Heart right ventricle (tissue), 16 donors: ENCODE measurements at regions not wholly inside any gene's neighbourhood (a gene's known extent, or its start where the extent isn't known, plus 50 kb on each side); places are given as distances from the start of the nearest gene placed in this dataset.
A peak's percentile ranks its signal among the peaks of the same experiment; 100 is the strongest.

Experiments used
- ATAC-seq, 8 donors: fragments of 200-7000 bp; cut with Tn5 transposase; one replicate each; pipeline ENCODE4 v1.9.1; 2020; ENCODE audit warnings: mild to moderate bottlenecking in 8 of 8, moderate library complexity in 8 of 8, moderate number of reproducible peaks in 1 of 8
- DNase-seq, 2 donors: peaks; one replicate each; pipeline ENCODE4 v3.0.0-alpha.2; 2020
- H3K27ac ChIP-seq, 10 donors: fragments of 200-600 bp; sonication (generic) in 2 of 10; one replicate each; pipeline versions ENCODE4 v1.5.0 to v1.8.0; 2020 to 2022; ENCODE audit warnings: mild to moderate bottlenecking in 3 of 10
- H3K27me3 ChIP-seq, 7 donors: fragments of 200-600 bp; one replicate each; pipeline ENCODE4 v1.8.0; 2021 to 2022; ENCODE audit warnings: mild to moderate bottlenecking in 2 of 7
- H3K36me3 ChIP-seq, 9 donors: fragments of 200-600 bp; sonication (generic) in 1 of 9; one replicate each; pipeline versions ENCODE4 v1.5.0 to v1.8.0; 2020 to 2022; ENCODE audit warnings: mild to moderate bottlenecking in 2 of 9
- H3K4me1 ChIP-seq, 9 donors: fragments of 200-600 bp; sonication (generic) in 1 of 9; one replicate each; pipeline versions ENCODE4 v1.5.0 to v1.8.0; 2020 to 2022; ENCODE audit warnings: mild to moderate bottlenecking in 4 of 9
- H3K4me3 ChIP-seq, 10 donors: fragments of 200-600 bp; sonication (generic) in 2 of 10; one replicate each; pipeline versions ENCODE4 v1.5.0 to v1.8.0; 2020 to 2022; ENCODE audit warnings: mild to moderate bottlenecking in 7 of 10, moderate library complexity in 2 of 10
- H3K9me3 ChIP-seq, 11 donors: fragments of 200-600 bp in 10 of 11; sonication (generic) in 2 of 11; one replicate each; pipeline versions ENCODE4 v1.5.0 to v1.8.0; 2013 to 2022; ENCODE audit warnings: mild to moderate bottlenecking in 2 of 11, control low read depth in 1 of 11, moderate library complexity in 1 of 11
- CTCF ChIP-seq, 9 donors: fragments of 200-600 bp; sonication (generic) in 2 of 9; IDR thresholded peaks; one replicate each; pipeline versions ENCODE4 v1.5.0 to v1.8.0; 2021 to 2022; ENCODE audit warnings: antibody characterized with exemption in 9 of 9, mild to moderate bottlenecking in 5 of 9, moderate library complexity in 1 of 9
- WGBS, 2 donors: extraction: QIAGEN DNeasy Blood & Tissue Kit; methylation state at CpG; one replicate each; pipeline ENCODE4 v1.1.7; 2013; ENCODE audit warnings: inconsistent platforms in 1 of 2; 5-methylcytosine and 5-hydroxymethylcytosine counted together
- intact Hi-C, 10 donors: fragments of 100-400 bp; cut with DNase I; formaldehyde crosslinking; loops; one replicate each; pipeline versions ENCODE4 v1.11.1 to v1.14.2; 2022
- donor health status: Arrhythmogenic right ventricular cardiomyopathy.
- donor health status: ischemic (EF 13 %, LVEDD 7.1; RV severe dilation, severe dysfunction).
- donor health status: healthy with polysubstance abuse.
- donor health status: DM: no; HTN: yes; CAD: no.
- donor health status: DM: no; HTN: no; CAD: no.
- donor health status: ischemic (EF 25% LVEDD 6.9; RV normal size, moderate dysfunction).
- donor health status: ischemic (EF 25% LVEDD 5.7; RV mildly dilated, moderate dysfunction).
- donor health status: healthy.
- donor health status: DM: yes; HTN: yes; CAD: no.
- donor health status: Ischemic cardiomyopathy.
- donor health status: ischemic (EF 35%, LVEDD 5.7; RV mildly dilated, moderate dysfunction).
- donor health status: nonischemic (EF 11% LVEDD 7.7; RV severe dilation, severe dysfunction).
- donor health status: DM: yes; HTN: yes; CAD: no.
- donor health status: PGD.
- donor health status: ischemic (EF 29% LVEDD 5.4; RV normal size, mild dysfunction).
- donor health status: nonischemic (EF 23%, LVEDD 6.1; RV moderate dilation, normal function).

- TF ChIP-seq CTCF (IDR thresholded peaks at IDR 0.05), result no peak
- intact Hi-C loops, result loop anchor here in 2 of 10 donors (10.0 kb wide), 2 partner anchors 52 to 62 kb away; partner anchors contain the start of gene JADE2 (in 1 of the 2)
- peak overlapping the region in 1 of 10 donors; percentile 25 for H3K27ac ChIP-seq
- no peak for ATAC-seq
- WGBS, 2 donors, result 98 to 99% methylated on average over 7 of the region's 7 CpGs
- no peaks in the 10 kb centered on the region for H3K36me3 ChIP-seq
- H3K27me3 ChIP-seq, result no peaks in the 10 kb centered on the region
- H3K4me1 ChIP-seq, result peaks cover 19 to 50% (median 43%) of the 10 kb centered on the region in 9 donors
- DNase-seq, result no peak
- H3K9me3 ChIP-seq, result no peaks in the 10 kb centered on the region
- no peak overlapping the region for H3K4me3 ChIP-seq
Measured at GRCh38 chr5:134463176-134463720, 51.6 kb upstream of the CDKN2AIPNL start.

GRCh38 chr5:134462761-134463160 lies 51.1 kb upstream of the CDKN2AIPNL start:
- Histone ChIP-seq H3K9me3 (no peaks in the 10 kb centered on the region), H3K4me3 (no peak overlapping the region), H3K36me3 (no peaks in the 10 kb centered on the region), H3K4me1 (peaks cover 19 to 55% (median 45%) of the 10 kb centered on the region in 9 donors), H3K27me3 (no peaks in the 10 kb centered on the region), H3K27ac (no peak overlapping the region)
- ATAC-seq, result no peak
- TF ChIP-seq CTCF (IDR thresholded peaks at IDR 0.05), result no peak
- intact Hi-C loops, result loop anchor here in 2 of 10 donors (10.0 kb wide), 2 partner anchors 52 to 62 kb away; partner anchors contain the start of gene JADE2 (in 1 of the 2)
- no peak for DNase-seq
- 83 to 88% methylated on average over 6 of the region's 6 CpGs for WGBS, 2 donors

GRCh38 chr5:134462047-134462575 lies 50.4 kb upstream of the CDKN2AIPNL start:
- ATAC-seq (no peak), DNase-seq (no peak)
- Histone ChIP-seq H3K4me1 (peaks cover 19 to 53% (median 38%) of the 10 kb centered on the region in 9 donors), H3K27me3 (no peaks in the 10 kb centered on the region), H3K27ac (peak overlapping the region in 1 of 10 donors; percentile 1), H3K4me3 (no peak overlapping the region), H3K9me3 (no peaks in the 10 kb centered on the region), H3K36me3 (no peaks in the 10 kb centered on the region)
- TF ChIP-seq CTCF (IDR thresholded peaks at IDR 0.05), result no peak
- WGBS, 2 donors, result 65 to 75% methylated on average over 2 of the region's 2 CpGs
- intact Hi-C loops, result loop anchor here in 2 of 10 donors (10.0 kb wide), 2 partner anchors 53 to 63 kb away; partner anchors contain the start of gene JADE2 (in 1 of the 2)
